ENCODE measurements at regions not wholly inside any gene's neighbourhood (a gene's known extent, or its start where the extent isn't known, plus 50 kb on each side); places are given as distances from the start of the nearest gene placed in this dataset.

- DNase-seq: no peak
Observed at GRCh38 chr1:239263801-239264200, 122.6 kb upstream of the CHRM3 start.

GRCh38 chr1:239262538-239262937, 123.8 kb upstream of the CHRM3 start:
- no peak for DNase-seq

GRCh38 chr1:239261521-239261920, 124.8 kb upstream of the CHRM3 start:
- no peak for DNase-seq

GRCh38 chr1:239260842-239261241, 125.5 kb upstream of the CHRM3 start:
- DNase-seq: no peak

- no peak for DNase-seq
Observed at GRCh38 chr1:239255628-239256160, 130.7 kb upstream of the CHRM3 start.

- no peak for DNase-seq
Observed at GRCh38 chr1:239254999-239255398, 131.4 kb upstream of the CHRM3 start.

GRCh38 chr1:239253032-239253431, 133.3 kb upstream of the CHRM3 start:
- no peak for DNase-seq

- no peak for DNase-seq
Observed at GRCh38 chr1:239250353-239251035, 135.9 kb upstream of the CHRM3 start.

- DNase-seq: no peak
Observed at GRCh38 chr1:239247285-239247684, 139.1 kb upstream of the CHRM3 start.

GRCh38 chr1:239244084-239244483, 142.3 kb upstream of the CHRM3 start:
- no peak for DNase-seq

- DNase-seq: no peak
Observed at GRCh38 chr1:239243006-239243405, 143.4 kb upstream of the CHRM3 start.

- no peak for DNase-seq
Observed at GRCh38 chr1:239242404-239242803, 144.0 kb upstream of the CHRM3 start.

GRCh38 chr1:239240736-239241135, 145.6 kb upstream of the CHRM3 start:
- no peak for DNase-seq

GRCh38 chr1:239239529-239239928, 146.8 kb upstream of the CHRM3 start:
- no peak for DNase-seq

- no peak for DNase-seq
Observed at GRCh38 chr1:239237912-239238311, 148.5 kb upstream of the CHRM3 start.

- no peak for DNase-seq
Observed at GRCh38 chr1:239233626-239234025, 152.7 kb upstream of the CHRM3 start.

- no peak for DNase-seq
Observed at GRCh38 chr1:239232921-239233320, 153.4 kb upstream of the CHRM3 start.

- DNase-seq: no peak
Observed at GRCh38 chr1:239228451-239228850, 157.9 kb upstream of the CHRM3 start.

- no peak for DNase-seq
Observed at GRCh38 chr1:239225396-239225795, 161.0 kb upstream of the CHRM3 start.

- no peak for DNase-seq
Observed at GRCh38 chr1:239224100-239224499, 162.3 kb upstream of the CHRM3 start.

- no peak for DNase-seq
Observed at GRCh38 chr1:239222999-239223398, 163.4 kb upstream of the CHRM3 start.

- DNase-seq: no peak
Observed at GRCh38 chr1:239221656-239222055, 164.7 kb upstream of the CHRM3 start.

- DNase-seq: no peak
Observed at GRCh38 chr1:239219679-239220078, 166.7 kb upstream of the CHRM3 start.

GRCh38 chr1:239218301-239218700, 168.1 kb upstream of the CHRM3 start:
- DNase-seq: no peak

GRCh38 chr1:239212811-239213220, 173.6 kb upstream of the CHRM3 start:
- no peak for DNase-seq
